BLaER1 treated with 17β-estradiol and CSF1 and Interleukin-3, amounts not matched to agents 10 nM and 100 nM (cell line): ENCODE measurements at regions not wholly inside any gene's neighbourhood (a gene's known extent, or its start where the extent isn't known, plus 50 kb on each side); places are given as distances from the start of the nearest gene placed in this dataset.

ENCODE experiments used
- H3K27ac ChIP-seq, 11 experiments: shearing (Covaris generic); formaldehyde crosslinking; 2 replicates each; pipeline ENCODE4 v1.8.1; 2022
- H3K27me3 ChIP-seq, 11 experiments: shearing (Covaris generic); formaldehyde crosslinking; 2 replicates each; pipeline ENCODE4 v1.8.1; 2022
- H3K36me3 ChIP-seq, 11 experiments: shearing (Covaris generic); formaldehyde crosslinking; 2 replicates each; pipeline ENCODE4 v1.8.1; 2022
- H3K4me1 ChIP-seq, 10 experiments: shearing (Covaris generic); formaldehyde crosslinking; 2 replicates each; pipeline ENCODE4 v1.8.1; 2022
- H3K4me2 ChIP-seq, 11 experiments: shearing (Covaris generic); formaldehyde crosslinking; 2 replicates each; pipeline ENCODE4 v1.8.1; 2022
- H3K4me3 ChIP-seq, 10 experiments: shearing (Covaris generic); formaldehyde crosslinking; 2 replicates each; pipeline ENCODE4 v1.8.1; 2022
- H3K9ac ChIP-seq, 11 experiments: shearing (Covaris generic); formaldehyde crosslinking; 2 replicates each; pipeline ENCODE4 v1.8.1; 2022
- H3K9me3 ChIP-seq, 11 experiments: shearing (Covaris generic); formaldehyde crosslinking; replicated peaks in 1 of 11; 2 replicates each; pipeline ENCODE4 v1.8.1; 2022
- H4K20me1 ChIP-seq, 11 experiments: shearing (Covaris generic); formaldehyde crosslinking; 2 replicates each; pipeline ENCODE4 v1.8.1; 2022
- Cebpa-rat ChIP-seq, 11 experiments: shearing (Covaris generic); IDR thresholded peaks; 2 replicates each; pipeline ENCODE4 v1.8.1; 2022

DNA sequence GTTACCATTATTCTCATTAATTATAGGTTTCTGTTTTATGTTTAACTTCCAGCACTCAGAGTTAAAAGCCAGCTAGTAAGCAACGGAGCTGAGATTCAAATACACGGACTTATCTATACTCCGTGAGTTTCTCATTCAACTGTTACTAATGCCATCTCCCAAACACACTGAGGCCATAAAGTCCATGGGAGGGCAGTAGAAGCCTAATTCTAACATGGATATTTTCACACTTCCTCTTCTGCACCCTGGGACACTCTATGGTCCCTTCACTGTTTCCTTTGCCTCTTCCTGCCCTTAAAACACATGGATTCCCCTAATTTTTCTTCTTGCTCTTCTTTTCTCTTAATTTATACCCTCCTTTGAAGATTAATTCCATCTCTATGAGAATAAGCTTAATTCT, 245.0 kb downstream of the KLF13 start:
- TF ChIP-seq Cebpa-rat (IDR thresholded peaks at IDR 0.05): no peak
- H3K9me3 ChIP-seq: peaks cover 9 to 23% (median 19%) of the 10 kb centered on the region in 11 experiments; a peak in 19 of 22 replicates
- H3K27me3 ChIP-seq: no peaks in the 10 kb centered on the region
- H3K36me3 ChIP-seq: no peaks in the 10 kb centered on the region
- H4K20me1 ChIP-seq: no peaks in the 10 kb centered on the region
- no peak overlapping the region for H3K9ac ChIP-seq
- peaks cover 0 to 7% (median 0%) of the 10 kb centered on the region in 10 experiments; a peak in 1 of 20 replicates for H3K4me1 ChIP-seq
- no peak overlapping the region for H3K27ac ChIP-seq
- no peak overlapping the region for H3K4me2 ChIP-seq
- no peak overlapping the region for H3K4me3 ChIP-seq

DNA sequence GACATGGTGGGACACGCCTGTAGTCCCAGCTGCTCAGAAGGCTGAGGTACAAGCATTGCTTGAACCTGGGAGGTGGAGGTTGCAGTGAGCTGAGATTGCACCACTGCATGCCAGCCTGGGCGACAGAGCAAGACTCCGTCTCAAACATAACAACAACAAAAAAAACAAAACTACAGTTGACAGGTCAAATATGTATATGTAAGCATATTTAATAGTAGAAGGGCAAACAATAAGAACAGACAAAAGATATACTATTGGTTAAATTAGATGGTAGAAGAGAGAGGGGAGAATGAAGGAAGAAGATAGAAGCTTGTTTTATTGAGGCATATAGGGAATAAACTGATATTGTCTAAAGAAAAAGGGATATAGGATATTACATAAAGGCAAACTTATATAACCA, 247.1 kb downstream of the KLF13 start:
- no peak overlapping the region for H3K27ac ChIP-seq
- peaks cover 0 to 3% (median 1%) of the 10 kb centered on the region in 11 experiments; a peak in 15 of 22 replicates for H3K9me3 ChIP-seq
- no peak overlapping the region for H3K4me2 ChIP-seq
- no peak overlapping the region for H3K4me3 ChIP-seq
- no peaks in the 10 kb centered on the region for H3K36me3 ChIP-seq
- no peaks in the 10 kb centered on the region for H3K27me3 ChIP-seq
- H3K4me1 ChIP-seq: peaks cover 0 to 7% (median 0%) of the 10 kb centered on the region in 10 experiments; a peak in 1 of 20 replicates
- no peaks in the 10 kb centered on the region for H4K20me1 ChIP-seq
- H3K9ac ChIP-seq: no peak overlapping the region
- no peak for TF ChIP-seq Cebpa-rat (IDR thresholded peaks at IDR 0.05)

DNA sequence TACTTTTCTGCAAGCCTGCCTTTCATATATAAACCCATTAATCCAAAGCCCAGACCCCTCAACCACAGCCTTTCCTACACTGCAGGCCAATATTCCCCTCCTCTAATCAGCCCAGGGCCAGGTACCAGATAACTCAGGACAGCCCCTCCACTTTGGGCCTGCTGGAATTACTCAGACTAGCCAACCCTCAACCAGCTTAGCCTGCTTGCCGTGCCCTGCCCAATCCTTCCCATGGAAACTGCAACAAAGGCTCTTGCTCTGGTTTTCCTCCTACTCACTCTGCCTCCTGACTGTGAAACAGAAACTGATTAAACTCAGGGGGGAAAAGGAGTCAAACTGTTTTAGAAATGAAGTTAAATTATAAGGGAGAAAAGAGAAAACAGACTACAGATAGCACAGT, 248.1 kb downstream of the KLF13 start:
- TF ChIP-seq Cebpa-rat (IDR thresholded peaks at IDR 0.05): no peak
- Histone ChIP-seq H3K9ac (no peak overlapping the region), H3K4me2 (no peak overlapping the region), H3K4me3 (no peak overlapping the region), H3K4me1 (peaks cover 0 to 7% (median 0%) of the 10 kb centered on the region in 10 experiments; a peak in 1 of 20 replicates), H3K27ac (no peak overlapping the region), H3K9me3 (no peaks in the 10 kb centered on the region), H3K27me3 (no peaks in the 10 kb centered on the region), H4K20me1 (no peaks in the 10 kb centered on the region), H3K36me3 (no peaks in the 10 kb centered on the region)

DNA sequence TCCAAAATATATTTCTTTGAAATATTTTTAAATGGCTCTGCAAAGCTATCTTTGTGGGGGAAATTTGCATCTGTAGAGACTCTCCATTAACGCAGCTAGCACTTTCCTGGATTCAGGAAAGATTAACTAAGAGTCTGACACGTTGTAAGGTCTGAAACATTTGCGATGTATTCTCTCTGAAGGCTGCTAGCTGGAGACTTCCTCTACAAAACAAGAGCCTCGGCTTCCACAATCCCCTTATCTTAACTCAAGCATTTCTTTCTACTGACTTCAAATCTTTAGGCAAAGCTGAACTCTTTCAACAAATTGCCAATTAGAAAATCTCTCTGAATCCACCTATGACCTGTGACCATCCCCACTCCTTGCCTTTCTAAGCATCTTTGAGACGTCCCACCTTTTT, 250.5 kb downstream of the KLF13 start:
- H3K27ac ChIP-seq: no peak overlapping the region
- H3K4me2 ChIP-seq: no peak overlapping the region
- peaks cover 12 to 22% (median 18%) of the 10 kb centered on the region in 11 experiments for H3K9me3 ChIP-seq
- 0 out of 20 replicates have a peak, but pooled peaks cover 0 to under 1% (median 0%) of the 10 kb centered on the region in 10 experiments for H3K4me1 ChIP-seq
- no peaks in the 10 kb centered on the region for H3K27me3 ChIP-seq
- no peak for TF ChIP-seq Cebpa-rat (IDR thresholded peaks at IDR 0.05)
- H3K4me3 ChIP-seq: no peak overlapping the region
- no peaks in the 10 kb centered on the region for H4K20me1 ChIP-seq
- no peaks in the 10 kb centered on the region for H3K36me3 ChIP-seq
- H3K9ac ChIP-seq: no peak overlapping the region

DNA sequence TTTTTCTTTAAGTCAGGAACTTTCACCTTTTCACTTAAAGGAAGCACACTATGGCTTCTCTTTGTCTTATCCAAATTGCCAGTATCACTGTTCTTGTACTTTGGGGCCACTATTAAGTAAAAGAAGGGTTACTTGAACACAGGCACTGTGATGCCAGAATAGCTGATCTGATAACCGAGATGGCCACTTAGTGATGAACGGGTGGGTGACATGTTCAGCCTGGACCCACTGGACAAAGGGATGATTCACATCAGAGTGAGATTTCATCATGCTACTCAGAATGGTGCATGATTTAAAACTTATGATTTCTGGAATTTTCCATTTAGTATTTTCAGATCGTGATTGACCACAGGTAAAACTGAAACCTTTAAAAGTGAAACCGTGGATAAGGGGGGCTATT, 252.6 kb downstream of the KLF13 start:
- peaks cover 0 to 12% (median 2%) of the 10 kb centered on the region in 10 experiments; a peak in 7 of 20 replicates for H3K4me1 ChIP-seq
- TF ChIP-seq Cebpa-rat (IDR thresholded peaks at IDR 0.05): no peak
- H3K27me3 ChIP-seq: no peaks in the 10 kb centered on the region
- H3K4me3 ChIP-seq: no peak overlapping the region
- peaks cover 18 to 43% (median 37%) of the 10 kb centered on the region in 11 experiments for H3K9me3 ChIP-seq
- no peaks in the 10 kb centered on the region for H3K36me3 ChIP-seq
- H3K4me2 ChIP-seq: no peak overlapping the region
- H4K20me1 ChIP-seq: no peaks in the 10 kb centered on the region
- H3K9ac ChIP-seq: no peak overlapping the region
- no peak overlapping the region for H3K27ac ChIP-seq

DNA sequence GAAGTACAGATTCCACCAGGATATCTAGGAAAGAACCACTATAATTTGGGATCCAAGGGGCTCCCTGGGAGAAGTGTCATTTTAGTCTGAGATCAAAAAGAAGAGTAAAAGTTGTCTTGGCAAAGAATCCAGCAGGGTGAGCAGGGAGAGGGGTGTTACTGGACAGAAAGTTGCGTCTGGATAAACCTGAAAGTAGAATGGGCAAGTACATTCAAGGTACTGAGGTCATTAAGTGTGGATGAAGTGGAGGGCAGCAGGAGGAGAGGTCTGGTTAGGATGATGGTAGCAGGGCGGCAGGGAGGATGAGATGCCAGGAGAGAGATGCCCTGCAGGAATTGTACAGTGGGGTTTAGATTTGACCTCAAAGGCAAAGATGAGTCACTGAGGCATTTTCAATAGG, 253.3 kb downstream of the KLF13 start:
- no peak overlapping the region for H3K4me3 ChIP-seq
- H3K4me2 ChIP-seq: no peak overlapping the region
- no peak overlapping the region for H3K9ac ChIP-seq
- H4K20me1 ChIP-seq: no peaks in the 10 kb centered on the region
- H3K27me3 ChIP-seq: no peaks in the 10 kb centered on the region
- H3K27ac ChIP-seq: no peak overlapping the region
- TF ChIP-seq Cebpa-rat (IDR thresholded peaks at IDR 0.05): no peak
- H3K9me3 ChIP-seq: peaks cover 18 to 48% (median 38%) of the 10 kb centered on the region in 11 experiments
- no peaks in the 10 kb centered on the region for H3K36me3 ChIP-seq
- H3K4me1 ChIP-seq: peaks cover 0 to 12% (median 2%) of the 10 kb centered on the region in 10 experiments; a peak in 7 of 20 replicates

DNA sequence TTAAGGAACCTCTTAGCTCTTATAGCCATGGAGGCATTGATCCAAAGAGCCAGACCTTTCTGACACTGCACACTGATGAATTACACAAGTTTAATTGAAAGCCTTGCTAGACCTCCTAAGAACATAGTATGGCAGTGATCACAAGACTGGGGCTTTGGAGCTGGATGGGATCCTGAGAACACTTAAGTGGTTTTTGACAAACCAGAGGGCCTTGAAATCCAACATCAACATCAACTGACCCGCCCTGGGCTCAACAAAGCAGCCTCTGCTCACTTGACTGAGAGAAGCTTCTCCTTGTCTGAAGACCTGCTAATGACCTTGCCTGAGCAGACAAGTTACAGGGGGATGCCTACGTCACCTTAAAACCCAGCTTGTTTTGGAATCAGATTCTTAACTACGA, 257.6 kb downstream of the KLF13 start:
- Histone ChIP-seq H3K4me3 (no peak overlapping the region), H3K9me3 (peaks cover 18 to 48% (median 38%) of the 10 kb centered on the region in 11 experiments), H3K27me3 (no peaks in the 10 kb centered on the region), H4K20me1 (no peaks in the 10 kb centered on the region), H3K36me3 (no peaks in the 10 kb centered on the region), H3K9ac (no peak overlapping the region), H3K4me2 (no peak overlapping the region), H3K27ac (no peak overlapping the region), H3K4me1 (peaks cover 0 to 12% (median 2%) of the 10 kb centered on the region in 10 experiments; a peak in 7 of 20 replicates)
- no peak for TF ChIP-seq Cebpa-rat (IDR thresholded peaks at IDR 0.05)

DNA sequence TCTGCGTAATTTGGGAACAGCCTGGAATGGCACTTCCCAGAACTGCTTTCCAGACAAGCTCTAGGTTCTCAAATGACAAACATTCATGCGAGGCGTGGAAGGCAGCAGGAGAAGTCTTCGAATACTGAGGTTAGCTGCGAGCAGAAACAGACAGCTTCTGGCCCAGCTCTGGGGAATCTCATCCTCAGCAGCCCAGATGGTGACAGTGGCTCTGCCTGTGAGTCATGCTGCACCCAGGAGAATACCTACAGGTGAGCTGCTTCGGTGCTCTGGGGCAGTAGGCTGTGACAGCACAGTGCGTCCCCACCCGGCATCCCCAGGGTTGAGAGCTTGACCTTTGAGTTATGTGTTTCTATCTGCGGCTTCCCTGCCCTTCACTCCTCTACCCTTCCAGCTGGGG, 258.6 kb downstream of the KLF13 start:
- no peak overlapping the region for H3K27ac ChIP-seq
- H3K36me3 ChIP-seq: no peaks in the 10 kb centered on the region
- H4K20me1 ChIP-seq: no peaks in the 10 kb centered on the region
- H3K4me3 ChIP-seq: no peak overlapping the region
- H3K9ac ChIP-seq: no peak overlapping the region
- H3K9me3 ChIP-seq: peaks cover 18 to 48% (median 38%) of the 10 kb centered on the region in 11 experiments
- no peak for TF ChIP-seq Cebpa-rat (IDR thresholded peaks at IDR 0.05)
- H3K27me3 ChIP-seq: no peaks in the 10 kb centered on the region
- H3K4me2 ChIP-seq: no peak overlapping the region
- peaks cover 0 to 12% (median 2%) of the 10 kb centered on the region in 10 experiments; a peak in 7 of 20 replicates for H3K4me1 ChIP-seq

DNA sequence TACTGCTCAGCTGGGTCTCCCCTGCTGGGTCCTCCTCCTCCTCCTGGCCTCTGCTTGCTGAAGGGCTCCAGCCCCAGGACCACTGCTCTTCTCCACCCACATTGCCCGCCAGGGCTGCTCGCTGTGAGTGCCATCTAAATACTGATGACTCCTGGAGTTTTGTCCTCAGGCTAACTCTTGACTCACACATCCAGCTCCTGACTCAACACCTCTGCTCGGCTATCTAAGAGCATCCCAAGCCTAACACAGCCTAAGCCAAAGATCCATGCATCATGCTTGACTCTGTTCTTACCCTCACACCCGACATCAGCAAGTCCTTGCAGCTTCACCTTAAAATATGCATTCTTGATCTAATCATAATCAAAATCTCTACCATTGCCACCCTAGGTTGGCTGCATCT, 260.2 kb downstream of the KLF13 start:
- peaks cover 0 to 12% (median 2%) of the 10 kb centered on the region in 10 experiments; a peak in 7 of 20 replicates for H3K4me1 ChIP-seq
- peaks cover 8 to 31% (median 23%) of the 10 kb centered on the region in 11 experiments for H3K9me3 ChIP-seq
- no peaks in the 10 kb centered on the region for H3K36me3 ChIP-seq
- H3K27ac ChIP-seq: no peak overlapping the region
- H3K4me3 ChIP-seq: no peak overlapping the region
- H4K20me1 ChIP-seq: no peaks in the 10 kb centered on the region
- H3K4me2 ChIP-seq: no peak overlapping the region
- no peak for TF ChIP-seq Cebpa-rat (IDR thresholded peaks at IDR 0.05)
- no peak overlapping the region for H3K9ac ChIP-seq
- H3K27me3 ChIP-seq: no peaks in the 10 kb centered on the region

DNA sequence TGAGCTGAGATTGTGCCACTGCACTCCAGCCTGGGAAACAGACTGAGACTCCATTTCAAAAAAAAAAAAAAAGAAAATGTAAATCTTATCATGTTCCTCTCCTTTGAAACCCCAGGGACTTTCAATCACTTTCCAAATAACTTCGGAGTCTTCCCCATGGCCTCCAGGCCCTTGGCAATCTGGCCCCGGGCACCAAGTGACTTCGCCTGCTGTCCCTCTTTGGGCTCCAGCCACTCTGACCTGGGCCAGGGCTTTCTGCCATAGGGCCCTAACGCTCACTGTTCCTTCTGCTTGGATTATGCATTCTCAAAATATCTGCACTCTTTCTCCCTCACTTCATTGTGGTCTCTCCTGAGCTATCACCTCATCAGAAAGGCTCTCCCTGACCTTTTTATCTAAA, 260.9 kb downstream of the KLF13 start:
- H3K9me3 ChIP-seq: peaks cover 5 to 24% (median 15%) of the 10 kb centered on the region in 11 experiments; a peak in 18 of 22 replicates

More for the DNA sequence above, 260.9 kb downstream of the KLF13 start:
- Histone ChIP-seq H3K36me3 (no peaks in the 10 kb centered on the region), H3K9ac (no peak overlapping the region), H3K27ac (no peak overlapping the region), H3K4me1 (peaks cover 0 to 8% (median 2%) of the 10 kb centered on the region in 10 experiments; a peak in 7 of 20 replicates), H3K27me3 (no peaks in the 10 kb centered on the region), H3K4me2 (no peak overlapping the region), H3K4me3 (no peak overlapping the region), H4K20me1 (no peaks in the 10 kb centered on the region)
- TF ChIP-seq Cebpa-rat (IDR thresholded peaks at IDR 0.05): no peak
